ENCODE measurements at regions not wholly inside any gene's neighbourhood (a gene's known extent, or its start where the extent isn't known, plus 50 kb on each side); places are given as distances from the start of the nearest gene placed in this dataset.

- TF ChIP-seq CTCF (optimal IDR thresholded peaks at IDR 0.05 in 1 of 3, IDR thresholded peaks at IDR 0.05 in 1 of 3, conservative IDR thresholded peaks at IDR 0.05 in 1 of 3; ENCODE audit: extremely low read depth in 1 of 3, insufficient read depth in 2 of 3, low read length in 3 of 3): no peak
- no peak for TF ChIP-seq EZH2 (IDR thresholded peaks at IDR 0.05; ENCODE audit: low read length)
These were observed 176.9 kb upstream of the CCNG1 start for GRCh38 chr5:163260471-163260870.

Measured in keratinocyte (primary cell).